ENCODE measurements at regions not wholly inside any gene's neighbourhood (a gene's known extent, or its start where the extent isn't known, plus 50 kb on each side); places are given as distances from the start of the nearest gene placed in this dataset.

GRCh38 chr2:153197402-153198386, 280.9 kb downstream of the RPRM start:
- no peak for DNase-seq (ENCODE audit: low read depth)
- no peak overlapping the region for H3K4me3 ChIP-seq (ENCODE audit: low read depth, low read length)
- no peak for TF ChIP-seq CTCF (conservative IDR thresholded peaks at IDR 0.05; ENCODE audit: low read depth, low read length)

GRCh38 chr2:153196378-153197058, 282.0 kb downstream of the RPRM start:
- TF ChIP-seq CTCF (conservative IDR thresholded peaks at IDR 0.05; ENCODE audit: low read depth, low read length) = no peak
- no peak for DNase-seq (ENCODE audit: low read depth)
- H3K4me3 ChIP-seq (ENCODE audit: low read depth, low read length) = no peak overlapping the region

- no peak overlapping the region for H3K4me3 ChIP-seq (ENCODE audit: low read depth, low read length)
- TF ChIP-seq CTCF (conservative IDR thresholded peaks at IDR 0.05; ENCODE audit: low read depth, low read length) = no peak
- no peak for DNase-seq (ENCODE audit: low read depth)
Observed at GRCh38 chr2:153195342-153195741, 283.2 kb downstream of the RPRM start.

- no peak for TF ChIP-seq CTCF (conservative IDR thresholded peaks at IDR 0.05; ENCODE audit: low read depth, low read length)
- no peak overlapping the region for H3K4me3 ChIP-seq (ENCODE audit: low read depth, low read length)
- no peak for DNase-seq (ENCODE audit: low read depth)
Observed at GRCh38 chr2:153189091-153189888, 289.3 kb downstream of the RPRM start.

GRCh38 chr2:153179808-153180207, 298.8 kb downstream of the RPRM start:
- no peak for TF ChIP-seq CTCF (conservative IDR thresholded peaks at IDR 0.05; ENCODE audit: low read depth, low read length)
- DNase-seq (ENCODE audit: low read depth) = no peak
- no peak overlapping the region for H3K4me3 ChIP-seq (ENCODE audit: low read depth, low read length)

- no peak for TF ChIP-seq CTCF (conservative IDR thresholded peaks at IDR 0.05; ENCODE audit: low read depth, low read length)
- no peak overlapping the region for H3K4me3 ChIP-seq (ENCODE audit: low read depth, low read length)
- DNase-seq (ENCODE audit: low read depth) = no peak
Observed at GRCh38 chr2:153169609-153170008, 309.0 kb downstream of the RPRM start.

Data from choroid plexus epithelial cell (primary cell).